ENCODE measurements at regions not wholly inside any gene's neighbourhood (a gene's known extent, or its start where the extent isn't known, plus 50 kb on each side); places are given as distances from the start of the nearest gene placed in this dataset.
A peak's percentile ranks its signal among the peaks of the same experiment; 100 is the strongest.

DNA sequence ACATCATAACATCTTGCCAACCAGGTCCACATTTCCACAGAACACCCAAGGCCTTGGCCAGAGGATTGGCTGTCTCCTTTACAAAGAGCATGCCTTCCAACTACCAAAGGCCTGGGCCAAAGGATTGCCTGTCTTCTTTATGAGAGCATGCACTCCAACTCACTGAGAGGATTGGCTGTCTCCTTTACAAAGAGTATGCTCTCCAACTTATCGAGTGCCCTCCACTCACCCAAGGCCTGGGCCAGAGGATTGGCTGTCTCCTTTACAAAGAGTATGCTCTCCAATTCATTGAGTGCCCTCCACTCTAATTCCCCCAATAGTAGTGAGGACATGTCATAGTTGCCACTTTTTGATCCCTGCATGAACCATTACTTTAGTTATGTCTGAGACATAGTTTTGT is 79.9 kb upstream of the TAS2R1 start:
- ChIA-PET POLR2A (ENCODE audit: unreplicated experiment) (no interaction called here), CTCF (no interaction called here)
- dilution Hi-C loops (cut with HindIII; ENCODE audit: low sequenced_read_pairs, unreplicated experiment) (no loop called here), intact Hi-C loops (cut with micrococcal nuclease) (no loop called here), in situ Hi-C loops (cut with MboI; ENCODE audit: low sequenced_read_pairs) (no loop called here)
- H3K9me3 ChIP-seq (ENCODE audit: control insufficient read depth, insufficient read depth, low read length) = no peaks in the 10 kb centered on the region
- H2BK120ac ChIP-seq (ENCODE audit: low read depth, low read length) = peak overlapping the region; percentile 72
- no peaks in the 10 kb centered on the region for H3K36me3 ChIP-seq (ENCODE audit: control insufficient read depth, insufficient read depth, low read length)
- no peak overlapping the region for H4K8ac ChIP-seq (ENCODE audit: low read depth in 2 of 2, low read length in 2 of 2)
- H3K9me1 ChIP-seq (ENCODE audit: insufficient read depth, low read length) = peaks cover 10% of the 10 kb centered on the region
- H3K79me1 ChIP-seq (ENCODE audit: low read depth in 1 of 2, low read length in 2 of 2) = peaks cover 0 to 9% of the 10 kb centered on the region in 2 experiments; a peak in 2 of 4 replicates
- H2BK15ac ChIP-seq (ENCODE audit: low read depth, low read length) = peak overlapping the region; percentile 38; the same call in 2 of the 3 replicates
- no peak overlapping the region for H3K23ac ChIP-seq (ENCODE audit: low read depth, low read length)
- no peak for DNase-seq
- no peaks in the 10 kb centered on the region for H4K20me1 ChIP-seq (ENCODE audit: insufficient read depth, low read length)
- no peak overlapping the region for H4K5ac ChIP-seq (ENCODE audit: low read depth, low read length)
- no peak overlapping the region for H3K4me3 ChIP-seq (ENCODE audit: insufficient read depth, low read depth, low read length)
- BruUV-seq (replicated peaks) = no TSS peak
- no peak overlapping the region for H3K14ac ChIP-seq (replicated peaks; ENCODE audit: low read depth, low read length)
- no peak overlapping the region for H2BK5ac ChIP-seq (ENCODE audit: low read depth, low read length, poor library complexity, severe bottlenecking)
- H2AK5ac ChIP-seq (ENCODE audit: low read depth, low read length) = 0 out of 2 replicates have a peak overlapping the region, but pooled peaks have one; percentile 5
- peak overlapping the region; percentile 51; the same call in 1 of the 2 replicates for H2BK20ac ChIP-seq (ENCODE audit: low read depth, low read length)
- H3K4me2 ChIP-seq (ENCODE audit: low read depth, low read length) = no peak overlapping the region
- peak overlapping the region; percentile 40 for H3K4ac ChIP-seq (ENCODE audit: low read depth, low read length)
- H2AK9ac ChIP-seq (replicated peaks; ENCODE audit: low read depth, low read length, poor library complexity) = no peak overlapping the region
- H4K91ac ChIP-seq (ENCODE audit: insufficient read depth, low read depth, low read length) = no peak overlapping the region; the same call in 1 of the 2 replicates
- no peak overlapping the region for H3K18ac ChIP-seq (ENCODE audit: low read depth, low read length)
- no peak overlapping the region for H2AFZ ChIP-seq (replicated peaks; ENCODE audit: low read length, poor library complexity)
- no peak overlapping the region for H3K56ac ChIP-seq (ENCODE audit: extremely low read depth, insufficient read depth, low read length)
- no peak for ATAC-seq (ENCODE audit: low read depth)
- no peaks in the 10 kb centered on the region for H3K27me3 ChIP-seq (ENCODE audit: control insufficient read depth, insufficient read depth, low read length)
- peaks cover 14% of the 10 kb centered on the region for H3K4me1 ChIP-seq (ENCODE audit: control insufficient read depth, insufficient read depth, low read length)
- no peak overlapping the region for H3K9ac ChIP-seq (ENCODE audit: low read depth, low read length)
- no peak overlapping the region for H3K27ac ChIP-seq (ENCODE audit: insufficient read depth, low read length)
- no CpG with 5 or more reads among the region's 1 CpG for WGBS, 2 experiments (ENCODE audit: extremely low coverage in 2 of 2, insufficient read length in 1 of 2)
- TF ChIP-seq MXI1 (IDR thresholded peaks at IDR 0.05; ENCODE audit: borderline replicate concordance, low read depth, low read length) (no peak), CHD1 (IDR thresholded peaks at IDR 0.05; ENCODE audit: low read depth, low read length) (no peak), POLR2A (IDR thresholded peaks at IDR 0.05; ENCODE audit: low read depth, low read length) (no peak), RFX5 (IDR thresholded peaks at IDR 0.05; ENCODE audit: low read depth, low read length) (no peak), RCOR1 (IDR thresholded peaks at IDR 0.05; ENCODE audit: insufficient replicate concordance, low read length) (no peak), ELK1 (IDR thresholded peaks at IDR 0.05; ENCODE audit: borderline replicate concordance, low read depth, low read length) (no peak), CEBPB (IDR thresholded peaks at IDR 0.05; ENCODE audit: low read depth, low read length) (no peak), FOS (IDR thresholded peaks at IDR 0.05; ENCODE audit: low read depth, low read length) (no peak), MAFK (IDR thresholded peaks at IDR 0.05; ENCODE audit: low read depth, low read length) (no peak), SMC3 (IDR thresholded peaks at IDR 0.05; ENCODE audit: low read depth, low read length) (no peak), RAD21 (IDR thresholded peaks at IDR 0.05; ENCODE audit: low read length) (no peak), MAZ (IDR thresholded peaks at IDR 0.05; ENCODE audit: borderline replicate concordance, low read depth, low read length) (no peak), NFE2L2 (IDR thresholded peaks at IDR 0.05; ENCODE audit: low read depth, low read length) (no peak), BHLHE40 (IDR thresholded peaks at IDR 0.05; ENCODE audit: low read depth, low read length) (no peak)
- TF ChIP-seq, protein P1, sequence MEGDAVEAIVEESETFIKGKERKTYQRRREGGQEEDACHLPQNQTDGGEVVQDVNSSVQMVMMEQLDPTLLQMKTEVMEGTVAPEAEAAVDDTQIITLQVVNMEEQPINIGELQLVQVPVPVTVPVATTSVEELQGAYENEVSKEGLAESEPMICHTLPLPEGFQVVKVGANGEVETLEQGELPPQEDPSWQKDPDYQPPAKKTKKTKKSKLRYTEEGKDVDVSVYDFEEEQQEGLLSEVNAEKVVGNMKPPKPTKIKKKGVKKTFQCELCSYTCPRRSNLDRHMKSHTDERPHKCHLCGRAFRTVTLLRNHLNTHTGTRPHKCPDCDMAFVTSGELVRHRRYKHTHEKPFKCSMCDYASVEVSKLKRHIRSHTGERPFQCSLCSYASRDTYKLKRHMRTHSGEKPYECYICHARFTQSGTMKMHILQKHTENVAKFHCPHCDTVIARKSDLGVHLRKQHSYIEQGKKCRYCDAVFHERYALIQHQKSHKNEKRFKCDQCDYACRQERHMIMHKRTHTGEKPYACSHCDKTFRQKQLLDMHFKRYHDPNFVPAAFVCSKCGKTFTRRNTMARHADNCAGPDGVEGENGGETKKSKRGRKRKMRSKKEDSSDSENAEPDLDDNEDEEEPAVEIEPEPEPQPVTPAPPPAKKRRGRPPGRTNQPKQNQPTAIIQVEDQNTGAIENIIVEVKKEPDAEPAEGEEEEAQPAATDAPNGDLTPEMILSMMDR (conservative IDR thresholded peaks at IDR 0.05; ENCODE audit: low read depth, low read length) = no peak
- TF ChIP-seq, protein P2, sequence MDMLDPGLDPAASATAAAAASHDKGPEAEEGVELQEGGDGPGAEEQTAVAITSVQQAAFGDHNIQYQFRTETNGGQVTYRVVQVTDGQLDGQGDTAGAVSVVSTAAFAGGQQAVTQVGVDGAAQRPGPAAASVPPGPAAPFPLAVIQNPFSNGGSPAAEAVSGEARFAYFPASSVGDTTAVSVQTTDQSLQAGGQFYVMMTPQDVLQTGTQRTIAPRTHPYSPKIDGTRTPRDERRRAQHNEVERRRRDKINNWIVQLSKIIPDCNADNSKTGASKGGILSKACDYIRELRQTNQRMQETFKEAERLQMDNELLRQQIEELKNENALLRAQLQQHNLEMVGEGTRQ (IDR thresholded peaks at IDR 0.05; ENCODE audit: low read depth, low read length) = no peak

Measured in IMR-90 (cell line).